GM19193 (cell line): ENCODE measurements at regions not wholly inside any gene's neighbourhood (a gene's known extent, or its start where the extent isn't known, plus 50 kb on each side); places are given as distances from the start of the nearest gene placed in this dataset.

Experiments used
- POLR2A ChIP-seq: IDR thresholded peaks from 4 replicates; pipeline ENCODE4 v1.6.1; 2011; ENCODE audit not compliant: insufficient read depth, insufficient read length; ENCODE audit errors: extremely low read depth

- no peak for TF ChIP-seq POLR2A
Measured at GRCh38 chr7:131038153-131038552, 289.5 kb upstream of the MKLN1 start.

GRCh38 chr7:131039355-131039762 is 288.3 kb upstream of the MKLN1 start:
- no peak for TF ChIP-seq POLR2A

DNA sequence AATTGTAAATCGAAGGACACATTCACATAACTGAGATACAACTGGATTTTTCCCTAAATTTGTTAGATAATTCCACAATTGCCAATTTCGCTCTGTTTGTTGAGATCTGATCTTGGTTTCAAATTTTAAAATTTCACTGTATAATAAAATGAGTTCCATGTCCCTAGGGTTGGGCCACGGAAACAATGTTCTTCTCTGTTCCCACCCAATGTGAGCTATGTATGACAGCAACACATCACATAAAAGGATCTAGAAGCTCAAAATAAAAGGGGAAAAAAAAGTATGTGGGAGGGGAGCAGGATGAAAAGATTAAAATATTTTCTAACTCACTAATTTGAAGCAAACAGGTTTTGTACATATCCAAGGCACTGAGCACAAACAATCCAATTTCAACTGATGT is 287.8 kb upstream of the MKLN1 start:
- TF ChIP-seq POLR2A = no peak

- TF ChIP-seq POLR2A = no peak
Measured at GRCh38 chr7:131040467-131040932, 287.2 kb upstream of the MKLN1 start.

DNA sequence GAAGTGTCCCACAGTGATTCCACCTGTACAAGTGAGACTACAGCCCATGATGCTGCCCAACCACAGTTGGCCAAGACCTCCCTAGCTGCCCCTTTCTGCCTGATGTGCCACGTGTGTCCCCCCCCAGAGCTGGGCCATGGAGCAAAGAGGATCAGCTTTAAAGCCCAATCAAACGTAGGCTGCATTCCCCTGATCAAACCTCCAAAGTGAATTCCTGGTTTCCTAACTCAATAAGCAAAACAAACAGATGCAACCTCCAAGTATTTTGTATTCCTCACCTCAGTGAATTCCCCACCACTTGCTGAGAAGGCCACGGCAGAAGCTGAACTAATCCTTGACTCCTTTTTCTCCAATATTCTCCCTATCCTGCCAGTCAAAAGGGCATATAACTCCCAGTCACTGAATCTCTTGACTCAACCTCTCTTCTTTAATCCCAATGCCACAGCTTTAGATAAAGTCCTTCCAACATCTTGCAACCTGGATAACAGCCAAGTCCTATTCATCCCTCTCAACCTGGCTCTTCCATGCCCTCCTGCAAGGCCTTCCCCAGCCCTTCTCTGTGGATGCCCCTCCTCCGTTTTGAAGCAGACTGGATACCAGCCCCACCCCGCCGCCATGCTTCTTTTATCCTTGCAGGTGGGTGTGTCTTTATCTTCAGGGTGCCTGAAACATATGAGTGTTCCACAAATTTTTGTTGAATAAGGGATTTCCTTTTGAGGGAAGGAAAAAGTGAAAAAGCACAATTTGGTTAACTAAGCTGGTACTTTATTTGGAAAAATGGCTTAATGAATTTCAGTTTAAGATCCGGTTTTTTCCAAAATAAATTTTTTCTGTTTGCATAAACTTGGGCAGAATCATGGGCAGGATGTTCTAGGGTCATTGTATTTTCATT is 285.2 kb upstream of the MKLN1 start:
- TF ChIP-seq POLR2A = no peak

GRCh38 chr7:131045526-131045925 is 282.1 kb upstream of the MKLN1 start:
- no peak for TF ChIP-seq POLR2A

DNA sequence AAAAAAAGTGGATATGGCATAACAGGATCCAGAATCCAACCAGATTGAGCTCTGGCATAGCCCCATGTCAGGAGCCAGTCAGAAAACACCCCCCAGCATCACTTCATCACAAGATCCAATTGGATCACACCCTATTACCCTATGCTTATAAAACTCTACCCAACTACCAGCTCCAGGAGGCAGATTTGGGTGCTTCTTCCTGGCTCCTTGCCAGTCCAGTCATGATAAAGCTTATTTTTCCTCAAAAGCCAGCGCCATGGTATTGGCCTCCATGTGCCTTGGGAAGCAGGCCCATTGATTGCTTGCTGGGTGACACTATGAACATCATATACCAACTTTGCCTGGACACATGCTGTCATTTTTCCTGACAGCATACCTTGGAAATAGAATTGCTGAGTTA is 281.4 kb upstream of the MKLN1 start:
- TF ChIP-seq POLR2A = no peak

GRCh38 chr7:131047651-131048304 is 279.9 kb upstream of the MKLN1 start:
- TF ChIP-seq POLR2A = no peak

GRCh38 chr7:131051304-131051703 is 276.4 kb upstream of the MKLN1 start:
- TF ChIP-seq POLR2A = no peak

GRCh38 chr7:131052285-131052904 is 275.3 kb upstream of the MKLN1 start:
- no peak for TF ChIP-seq POLR2A

GRCh38 chr7:131056007-131056406 is 271.7 kb upstream of the MKLN1 start:
- TF ChIP-seq POLR2A = no peak

DNA sequence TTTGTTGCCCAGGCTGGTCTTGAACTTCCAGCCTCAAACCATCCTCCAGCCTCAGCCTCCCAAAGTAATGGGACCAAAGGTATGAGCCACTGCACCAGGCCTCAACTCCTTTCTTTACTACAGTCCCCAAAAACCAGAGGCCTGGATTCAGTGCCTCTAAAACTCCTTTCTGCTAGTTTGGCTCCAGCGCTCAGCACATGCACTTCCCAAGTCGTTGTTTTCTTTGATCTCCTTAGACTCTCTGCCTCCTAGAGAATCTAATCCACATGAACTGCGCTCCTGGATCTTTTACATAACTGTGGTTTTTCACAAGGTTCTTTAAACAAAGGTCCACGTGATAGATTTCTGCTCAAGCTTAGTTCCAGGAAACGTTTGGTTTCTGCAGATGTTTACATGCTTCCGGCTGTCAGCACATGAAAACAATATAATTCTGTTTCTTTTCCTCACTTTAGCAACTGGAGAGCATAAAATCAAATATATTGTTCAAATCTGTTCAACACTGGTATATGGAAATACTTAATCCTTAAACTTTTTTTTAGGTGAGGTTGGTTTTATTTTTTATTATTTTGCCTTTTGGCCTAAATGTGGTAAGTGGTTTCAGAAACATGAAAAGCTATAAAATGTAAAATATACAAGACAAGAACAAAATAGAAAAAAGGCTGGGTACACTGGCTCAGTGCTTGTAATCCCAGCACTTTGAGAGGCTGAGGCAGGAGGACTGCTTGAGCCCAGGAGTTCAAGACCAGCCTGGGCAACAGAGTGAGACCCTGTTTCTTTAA is 270.5 kb upstream of the MKLN1 start:
- TF ChIP-seq POLR2A = no peak

GRCh38 chr7:131057794-131058070 is 269.9 kb upstream of the MKLN1 start:
- no peak for TF ChIP-seq POLR2A

GRCh38 chr7:131061158-131061557 is 266.5 kb upstream of the MKLN1 start:
- TF ChIP-seq POLR2A = no peak

GRCh38 chr7:131061818-131062217 is 265.9 kb upstream of the MKLN1 start:
- TF ChIP-seq POLR2A = no peak
